Left lung (tissue), 4 donors: ENCODE measurements at regions not wholly inside any gene's neighbourhood (a gene's known extent, or its start where the extent isn't known, plus 50 kb on each side); places are given as distances from the start of the nearest gene placed in this dataset.

Experiments
- ATAC-seq: fragments of 200-7000 bp; cut with Tn5 transposase; one replicate; pipeline ENCODE4 v1.9.1; 2020; ENCODE audit warnings: moderate library complexity
- DNase-seq, 4 donors: peaks; one replicate each; pipeline ENCODE4 v3.0.0-alpha.2; 2013 to 2020
- H3K27ac ChIP-seq, 2 donors: fragments of 200-600 bp; sonication (generic) in 1 of 2; one replicate each; pipeline versions ENCODE4 v1.5.0 to v1.8.0; 2020 to 2021
- H3K27me3 ChIP-seq, 2 donors: fragments of 200-600 bp; sonication (generic) in 1 of 2; one replicate each; pipeline versions ENCODE4 v1.5.0 to v1.8.0; 2020 to 2021
- H3K36me3 ChIP-seq, 2 donors: fragments of 200-600 bp; sonication (generic) in 1 of 2; one replicate each; pipeline versions ENCODE4 v1.5.0 to v1.8.0; 2020 to 2021
- H3K4me1 ChIP-seq, 2 donors: fragments of 200-600 bp; one replicate each; pipeline ENCODE4 v1.8.0; 2021
- H3K4me3 ChIP-seq, 2 donors: fragments of 200-600 bp; sonication (generic) in 1 of 2; one replicate each; pipeline versions ENCODE4 v1.5.0 to v1.8.0; 2020 to 2021; ENCODE audit warnings: mild to moderate bottlenecking in 1 of 2
- H3K9me3 ChIP-seq, 2 donors: fragments of 200-600 bp; sonication (generic) in 1 of 2; one replicate each; pipeline versions ENCODE4 v1.5.0 to v1.8.0; 2020 to 2021
- intact Hi-C, 2 donors: fragments of 100-400 bp; cut with DNase I; formaldehyde crosslinking; loops; one replicate each; pipeline versions ENCODE4 v1.11.2 to v1.14.2; 2022
- TF ChIP-seq, protein P1 (sequence below), 2 donors: fragments of 200-600 bp; sonication (generic) in 1 of 2; IDR thresholded peaks; one replicate each; pipeline versions ENCODE4 v1.5.0 to v1.8.0; 2021; ENCODE audit warnings: antibody characterized with exemption in 2 of 2
- donor health status: DM: no; HTN: yes; CAD: no.
- donor health status: DM: no; HTN: no; CAD: no.

GRCh38 chr14:39773387-39774126 lies 341.3 kb upstream of the FBXO33 start:
- H3K27ac ChIP-seq, result no peak overlapping the region
- no peaks in the 10 kb centered on the region for H3K27me3 ChIP-seq
- no peak for ATAC-seq
- no peaks in the 10 kb centered on the region for H3K36me3 ChIP-seq
- TF ChIP-seq, protein P1, sequence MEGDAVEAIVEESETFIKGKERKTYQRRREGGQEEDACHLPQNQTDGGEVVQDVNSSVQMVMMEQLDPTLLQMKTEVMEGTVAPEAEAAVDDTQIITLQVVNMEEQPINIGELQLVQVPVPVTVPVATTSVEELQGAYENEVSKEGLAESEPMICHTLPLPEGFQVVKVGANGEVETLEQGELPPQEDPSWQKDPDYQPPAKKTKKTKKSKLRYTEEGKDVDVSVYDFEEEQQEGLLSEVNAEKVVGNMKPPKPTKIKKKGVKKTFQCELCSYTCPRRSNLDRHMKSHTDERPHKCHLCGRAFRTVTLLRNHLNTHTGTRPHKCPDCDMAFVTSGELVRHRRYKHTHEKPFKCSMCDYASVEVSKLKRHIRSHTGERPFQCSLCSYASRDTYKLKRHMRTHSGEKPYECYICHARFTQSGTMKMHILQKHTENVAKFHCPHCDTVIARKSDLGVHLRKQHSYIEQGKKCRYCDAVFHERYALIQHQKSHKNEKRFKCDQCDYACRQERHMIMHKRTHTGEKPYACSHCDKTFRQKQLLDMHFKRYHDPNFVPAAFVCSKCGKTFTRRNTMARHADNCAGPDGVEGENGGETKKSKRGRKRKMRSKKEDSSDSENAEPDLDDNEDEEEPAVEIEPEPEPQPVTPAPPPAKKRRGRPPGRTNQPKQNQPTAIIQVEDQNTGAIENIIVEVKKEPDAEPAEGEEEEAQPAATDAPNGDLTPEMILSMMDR (IDR thresholded peaks at IDR 0.05), result no peak
- DNase-seq, result no peak
- H3K9me3 ChIP-seq, result peaks cover 0 to 6% of the 10 kb centered on the region in 2 donors
- intact Hi-C loops, result no loop called here
- H3K4me1 ChIP-seq, result no peaks in the 10 kb centered on the region
- no peak overlapping the region for H3K4me3 ChIP-seq

GRCh38 chr14:39772627-39773026 lies 340.4 kb upstream of the FBXO33 start:
- H3K9me3 ChIP-seq, result peaks cover 0 to 6% of the 10 kb centered on the region in 2 donors

GRCh38 chr14:39768589-39768988 lies 336.4 kb upstream of the FBXO33 start:
- Histone ChIP-seq H3K36me3 (no peaks in the 10 kb centered on the region), H3K27me3 (no peaks in the 10 kb centered on the region), H3K4me3 (no peak overlapping the region), H3K4me1 (no peaks in the 10 kb centered on the region), H3K9me3 (no peaks in the 10 kb centered on the region), H3K27ac (no peak overlapping the region)
- ATAC-seq (no peak), DNase-seq (no peak)
- intact Hi-C loops, result no loop called here
- TF ChIP-seq, protein P1 (IDR thresholded peaks at IDR 0.05), result no peak

More at GRCh38 chr14:39772627-39773026, 340.4 kb upstream of the FBXO33 start:
- Histone ChIP-seq H3K27ac (no peak overlapping the region), H3K27me3 (no peaks in the 10 kb centered on the region), H3K36me3 (no peaks in the 10 kb centered on the region), H3K4me1 (no peaks in the 10 kb centered on the region), H3K4me3 (no peak overlapping the region)
- ATAC-seq (no peak), DNase-seq (no peak)
- TF ChIP-seq, protein P1 (IDR thresholded peaks at IDR 0.05), result no peak
- intact Hi-C loops, result no loop called here

DNA sequence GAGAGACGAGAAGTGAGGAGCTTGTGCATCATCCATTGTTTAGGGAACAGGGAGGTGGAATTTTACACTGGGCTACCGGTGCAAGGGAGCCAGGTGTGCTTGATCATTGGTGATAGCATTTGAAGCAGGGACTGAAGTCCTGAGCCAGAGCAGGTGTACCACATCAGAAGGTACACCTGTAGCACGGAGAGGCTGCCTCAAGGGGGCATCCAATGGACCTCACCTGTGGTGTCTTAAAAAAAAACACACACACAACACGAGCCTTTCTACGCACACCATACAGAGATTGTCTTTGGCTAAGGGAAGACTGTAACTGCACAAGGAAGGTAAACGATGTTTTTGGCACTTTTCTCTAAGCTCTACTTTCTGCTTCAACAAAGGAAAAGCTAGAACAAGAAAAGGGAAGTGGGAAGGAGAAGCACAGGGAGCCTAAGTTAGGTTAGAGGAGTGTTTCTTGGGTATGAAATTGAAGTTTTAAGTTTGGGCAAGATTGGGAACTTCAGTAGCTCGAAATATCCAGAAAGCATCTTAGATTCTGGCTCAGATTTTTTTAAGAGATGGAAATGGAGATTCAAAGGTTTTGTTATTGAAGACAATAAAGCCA lies 334.3 kb upstream of the FBXO33 start:
- H3K27me3 ChIP-seq, result no peaks in the 10 kb centered on the region
- no peaks in the 10 kb centered on the region for H3K9me3 ChIP-seq
- no peak overlapping the region for H3K27ac ChIP-seq
- H3K36me3 ChIP-seq, result no peaks in the 10 kb centered on the region
- no peak overlapping the region for H3K4me3 ChIP-seq
- H3K4me1 ChIP-seq, result no peaks in the 10 kb centered on the region
- intact Hi-C loops, result no loop called here
- TF ChIP-seq, protein P1 (IDR thresholded peaks at IDR 0.05), result no peak
- DNase-seq (no peak), ATAC-seq (no peak)

GRCh38 chr14:39765676-39766075 lies 333.4 kb upstream of the FBXO33 start:
- no peak for ATAC-seq
- no peak overlapping the region for H3K4me3 ChIP-seq
- no peak for DNase-seq
- intact Hi-C loops, result no loop called here
- H3K27ac ChIP-seq, result no peak overlapping the region
- H3K36me3 ChIP-seq, result no peaks in the 10 kb centered on the region
- no peaks in the 10 kb centered on the region for H3K9me3 ChIP-seq
- H3K27me3 ChIP-seq, result no peaks in the 10 kb centered on the region
- H3K4me1 ChIP-seq, result no peaks in the 10 kb centered on the region
- TF ChIP-seq, protein P1 (IDR thresholded peaks at IDR 0.05), result no peak
